T-helper 17 cell (primary cell): ENCODE measurements at regions not wholly inside any gene's neighbourhood (a gene's known extent, or its start where the extent isn't known, plus 50 kb on each side); places are given as distances from the start of the nearest gene placed in this dataset.

Source experiments
- ATAC-seq: fragments of 150-1000 bp; cut with Tn5 transposase; 2 replicates; pipeline ENCODE4 v1.10.0; 2021; ENCODE audit warnings: mild to moderate bottlenecking, moderate library complexity
- DNase-seq, 3 donors: peaks; one replicate each; pipeline versions ENCODE4 v3.0.0 to v3.0.0-alpha.2; 2020 to 2021
- H3K9me3 ChIP-seq: one replicate; pipeline ENCODE4 v1.7.0; 2013; ENCODE audit warnings: low read length, mild to moderate bottlenecking; ENCODE audit not compliant: control insufficient read depth, poor library complexity, severe bottlenecking
- H3K27ac Mint-ChIP-seq: one replicate; pipeline ENCODE4 v1.8.0; 2022; ENCODE audit warnings: mild to moderate bottlenecking, moderate library complexity, mixed read lengths
- H3K27me3 Mint-ChIP-seq: one replicate; pipeline ENCODE4 v1.8.0; 2022; ENCODE audit warnings: mixed read lengths
- H3K36me3 Mint-ChIP-seq: one replicate; pipeline ENCODE4 v1.8.0; 2022; ENCODE audit warnings: low read depth, mixed read lengths
- H3K4me1 Mint-ChIP-seq: one replicate; pipeline ENCODE4 v1.8.0; 2022; ENCODE audit warnings: mild to moderate bottlenecking, mixed read lengths
- H3K4me3 Mint-ChIP-seq: one replicate; pipeline ENCODE4 v1.8.0; 2022; ENCODE audit warnings: mild to moderate bottlenecking, moderate library complexity, mixed read lengths

DNA sequence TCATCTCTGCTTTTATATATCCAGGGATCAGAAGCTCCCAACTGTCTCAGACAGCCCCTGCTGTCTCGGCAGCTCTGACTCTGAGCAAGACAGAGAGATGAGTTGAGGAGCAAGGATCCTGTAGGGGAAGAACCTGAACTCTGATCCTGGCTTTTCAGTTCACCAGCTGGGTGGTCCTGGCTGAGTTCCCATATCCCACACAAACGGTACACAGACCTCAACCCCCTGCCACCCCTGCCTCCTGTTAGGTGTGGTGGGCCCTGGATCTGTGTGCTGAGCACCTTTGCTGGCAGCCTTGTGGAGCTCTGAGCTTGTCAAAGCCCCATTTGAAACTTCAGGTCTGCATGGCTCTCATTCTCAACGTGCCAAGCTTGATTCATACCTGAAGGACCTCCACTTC lies 54.3 kb upstream of the GPR26 start:
- ATAC-seq (no peak), DNase-seq (no peak)
- H3K36me3 Mint-ChIP-seq, result no peaks in the 10 kb centered on the region
- H3K27me3 Mint-ChIP-seq, result peaks cover 27% of the 10 kb centered on the region
- H3K27ac Mint-ChIP-seq, result no peak overlapping the region
- no peaks in the 10 kb centered on the region for H3K9me3 ChIP-seq
- H3K4me1 Mint-ChIP-seq, result no peaks in the 10 kb centered on the region
- no peak overlapping the region for H3K4me3 Mint-ChIP-seq

- no peaks in the 10 kb centered on the region for H3K9me3 ChIP-seq
- Mint-ChIP-seq H3K36me3 (no peaks in the 10 kb centered on the region), H3K27ac (no peak overlapping the region), H3K4me1 (no peaks in the 10 kb centered on the region), H3K4me3 (no peak overlapping the region), H3K27me3 (peaks cover 19% of the 10 kb centered on the region)
- no peak for ATAC-seq
- DNase-seq, result no peak
These were observed 52.8 kb upstream of the GPR26 start for GRCh38 chr10:123613346-123613850.

- no peak overlapping the region for H3K27ac Mint-ChIP-seq
- no peaks in the 10 kb centered on the region for H3K4me1 Mint-ChIP-seq
- H3K4me3 Mint-ChIP-seq, result no peak overlapping the region
- H3K36me3 Mint-ChIP-seq, result no peaks in the 10 kb centered on the region
- DNase-seq (peak; percentile 11 to 25 (median 13)), ATAC-seq (no peak)
- H3K9me3 ChIP-seq, result no peaks in the 10 kb centered on the region
- H3K27me3 Mint-ChIP-seq, result peaks cover 15% of the 10 kb centered on the region
These were observed 51.3 kb upstream of the GPR26 start for GRCh38 chr10:123614888-123615287.
